Common myeloid progenitor, CD34-positive (primary cell): ENCODE measurements at regions not wholly inside any gene's neighbourhood (a gene's known extent, or its start where the extent isn't known, plus 50 kb on each side); places are given as distances from the start of the nearest gene placed in this dataset.
"Not testable (repeated sequence)": the region's sequence is repeated elsewhere in the genome, so short reads cannot be mapped to it uniquely, and the experiment has no call there.

Experiments
- CTCF ChIA-PET: fragments of 350-600 bp; sonication (Branson Sonifier 250); formaldehyde crosslinking; loops from one replicate; lab custom pipeline; 2021; ENCODE audit warnings: antibody characterized with exemption; lab: Charles Lee
- POLR2A ChIA-PET: fragments of 350-600 bp; sonication (Branson Sonifier 250); formaldehyde crosslinking; loops from one replicate; lab custom pipeline; 2021; ENCODE audit warnings: antibody characterized with exemption; lab: Charles Lee
- DNase-seq, 3 donors: peaks; one replicate each; pipeline versions ENCODE4 v3.0.0 to v3.0.0-alpha.2; 2013
- H3K27ac ChIP-seq, 2 experiments: 1 replicate in 1 of 2; 2 replicates in 1 of 2; pipeline ENCODE4 v1.7.0; 2013; ENCODE audit warnings: inconsistent platforms in 2 of 2, low read length in 2 of 2, mild to moderate bottlenecking in 2 of 2, low read depth in 1 of 2, moderate library complexity in 1 of 2; ENCODE audit not compliant: severe bottlenecking in 2 of 2, insufficient read depth in 1 of 2, poor library complexity in 1 of 2
- H3K27me3 ChIP-seq, 5 experiments: replicated peaks in 2 of 5; 1 replicate in 3 of 5; 2 replicates in 2 of 5; pipeline versions ENCODE4 v1.6.1 to v1.7.0; 2013; ENCODE audit warnings: low read length in 4 of 5, mild to moderate bottlenecking in 2 of 5, moderate library complexity in 2 of 5, inconsistent platforms in 1 of 5; ENCODE audit not compliant: insufficient read depth in 5 of 5, control insufficient read depth in 4 of 5
- H3K36me3 ChIP-seq, 4 experiments: 1 replicate in 2 of 4; 2 replicates in 2 of 4; pipeline versions ENCODE4 v1.6.1 to v1.7.0; 2013; ENCODE audit warnings: low read length in 3 of 4, control low read depth in 1 of 4, mild to moderate bottlenecking in 1 of 4; ENCODE audit not compliant: control insufficient read depth in 4 of 4, insufficient read depth in 4 of 4
- H3K4me1 ChIP-seq, 4 experiments: 1 replicate in 3 of 4; 2 replicates in 1 of 4; pipeline versions ENCODE4 v1.6.1 to v1.7.1; 2013; ENCODE audit warnings: low read length in 3 of 4, mild to moderate bottlenecking in 3 of 4, control low read depth in 1 of 4, inconsistent platforms in 1 of 4, moderate library complexity in 1 of 4; ENCODE audit not compliant: control insufficient read depth in 4 of 4, insufficient read depth in 4 of 4; ENCODE audit errors: control extremely low read depth in 1 of 4
- H3K4me3 ChIP-seq, 7 experiments: 1 replicate in 4 of 7; 2 replicates in 3 of 7; pipeline versions ENCODE4 v1.5.1 to v1.7.0; 2013; ENCODE audit warnings: mild to moderate bottlenecking in 7 of 7, low read length in 6 of 7, moderate library complexity in 6 of 7, inconsistent platforms in 2 of 7, low read depth in 2 of 7, control low read depth in 1 of 7; ENCODE audit not compliant: insufficient read depth in 4 of 7, control insufficient read depth in 1 of 7; ENCODE audit errors: extremely low read depth in 1 of 7
- H3K9me3 ChIP-seq, 5 experiments: 1 replicate in 4 of 5; 2 replicates in 1 of 5; pipeline versions ENCODE4 v1.6.1 to v1.7.1; 2013; ENCODE audit warnings: low read length in 4 of 5, mild to moderate bottlenecking in 2 of 5, inconsistent platforms in 1 of 5, low read depth in 1 of 5, moderate library complexity in 1 of 5; ENCODE audit not compliant: control insufficient read depth in 4 of 5, insufficient read depth in 2 of 5; ENCODE audit errors: control extremely low read depth in 1 of 5
- WGBS: methylation state at CpG from one replicate; pipeline ENCODE4 v1.1.5; 2013; ENCODE audit not compliant: insufficient coverage; 5-methylcytosine and 5-hydroxymethylcytosine counted together

DNA sequence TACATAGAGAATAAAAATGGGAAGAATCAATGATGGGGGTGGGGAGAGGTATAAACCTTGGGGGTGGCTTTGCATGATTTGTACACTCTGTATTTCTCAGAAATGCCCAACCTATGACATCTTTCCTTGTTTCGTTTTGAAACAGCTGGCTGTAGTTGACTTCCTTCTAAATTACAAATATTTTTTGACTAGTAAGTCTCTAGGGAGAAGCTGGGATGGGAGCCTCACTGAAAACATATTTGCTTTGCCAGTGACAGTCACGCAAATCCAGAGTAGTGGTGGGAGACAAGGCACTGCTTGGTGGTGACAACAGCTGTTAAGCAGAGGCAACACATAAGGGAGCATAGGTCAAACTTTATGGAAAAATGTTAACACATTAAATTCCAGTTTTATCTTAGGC is 440.5 kb downstream of the SEMA3D start:
- no peak for DNase-seq
- no peaks in the 10 kb centered on the region for H3K27me3 ChIP-seq
- H3K4me1 ChIP-seq: no peaks in the 10 kb centered on the region
- no peak overlapping the region for H3K27ac ChIP-seq
- H3K4me3 ChIP-seq: no peak overlapping the region
- peaks cover 0 to 3% (median 0%) of the 10 kb centered on the region in 5 experiments for H3K9me3 ChIP-seq
- WGBS: 100% methylated on average over 1 of the region's 2 CpGs
- ChIA-PET CTCF (no interaction called here), POLR2A (no interaction called here)
- no peaks in the 10 kb centered on the region for H3K36me3 ChIP-seq

DNA sequence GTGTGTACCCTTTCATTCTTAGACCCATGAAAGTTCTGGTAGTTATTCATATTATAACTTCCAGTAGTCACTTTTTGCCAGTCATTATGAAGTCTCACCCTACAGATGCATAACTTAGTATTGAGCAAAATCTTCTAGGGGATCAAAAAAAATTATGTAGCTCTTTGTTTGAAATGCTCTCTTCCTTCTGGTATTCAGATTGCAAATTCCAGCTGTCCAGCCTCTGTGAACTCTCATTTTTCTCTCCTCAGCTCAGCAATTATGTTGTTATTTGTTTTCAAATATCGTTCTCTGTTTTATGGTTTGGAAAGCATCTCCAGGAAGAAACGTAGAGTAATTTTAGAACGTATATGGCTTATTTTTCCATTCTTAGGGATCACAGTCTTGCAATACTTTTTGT is 442.5 kb downstream of the SEMA3D start:
- WGBS: no CpG with 5 or more reads among the region's 3 CpGs
- POLR2A ChIA-PET: no interaction called here
- no peak for DNase-seq
- H3K4me3 ChIP-seq: no peak overlapping the region
- no peaks in the 10 kb centered on the region for H3K9me3 ChIP-seq
- H3K27me3 ChIP-seq: no peaks in the 10 kb centered on the region
- CTCF ChIA-PET: no interaction called here
- no peaks in the 10 kb centered on the region for H3K4me1 ChIP-seq
- no peaks in the 10 kb centered on the region for H3K36me3 ChIP-seq
- no peak overlapping the region for H3K27ac ChIP-seq

DNA sequence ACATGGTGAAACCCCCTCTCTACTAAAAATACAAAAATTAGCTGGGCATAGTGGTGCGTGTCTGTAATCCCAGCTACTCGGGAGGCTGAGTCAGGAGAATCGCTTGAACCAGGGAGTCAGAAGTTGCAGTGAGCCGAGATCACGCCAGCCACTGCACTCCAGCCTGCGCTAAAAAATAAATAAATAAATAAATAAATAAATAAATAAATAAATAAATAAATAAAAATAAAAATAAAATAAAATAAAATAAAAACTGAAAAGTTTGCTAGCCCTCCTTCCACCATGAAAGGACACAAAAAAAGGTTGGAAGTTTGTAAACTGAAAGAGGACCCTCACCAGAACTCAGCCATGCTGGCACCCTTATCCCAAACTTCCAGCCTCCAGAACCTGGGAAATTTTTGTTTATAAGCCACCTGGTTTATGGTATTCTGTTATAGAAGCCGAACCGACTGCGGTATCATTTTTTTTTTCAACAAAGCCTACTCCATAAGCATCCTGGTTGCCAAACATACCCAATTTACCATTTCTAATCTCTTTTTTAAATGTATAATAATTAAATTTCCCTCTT is 448.2 kb downstream of the SEMA3D start:
- no peaks in the 10 kb centered on the region for H3K36me3 ChIP-seq
- DNase-seq: no peak
- H3K27ac ChIP-seq: no peak overlapping the region
- H3K27me3 ChIP-seq: no peaks in the 10 kb centered on the region
- 100% methylated on average over 2 of the region's 9 CpGs for WGBS
- H3K4me3 ChIP-seq: no peak overlapping the region
- no peaks in the 10 kb centered on the region for H3K4me1 ChIP-seq
- CTCF ChIA-PET: no interaction called here
- H3K9me3 ChIP-seq: no peaks in the 10 kb centered on the region
- POLR2A ChIA-PET: no interaction called here

DNA sequence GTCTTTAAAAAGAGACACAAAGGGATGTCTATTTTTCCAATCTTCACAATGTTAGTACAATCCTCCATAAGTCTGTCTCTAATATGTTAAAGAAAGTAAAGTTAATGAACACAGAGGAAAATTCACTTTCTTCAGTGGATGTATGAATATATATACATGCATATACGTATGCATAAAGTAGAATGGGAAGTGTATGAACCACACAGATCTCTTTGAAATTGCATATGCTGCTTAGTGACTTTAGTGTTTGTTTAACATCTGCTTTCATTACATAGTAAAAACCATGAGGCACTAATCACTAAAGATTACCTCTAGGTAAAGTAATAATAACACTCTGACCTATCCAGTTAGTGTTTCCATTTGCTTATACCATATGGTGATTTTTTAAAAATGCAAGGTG is 451.2 kb downstream of the SEMA3D start:
- H3K4me3 ChIP-seq: no peak overlapping the region
- DNase-seq: no peak
- H3K36me3 ChIP-seq: no peaks in the 10 kb centered on the region
- POLR2A ChIA-PET: interaction anchor here (0.6 kb wide), 1 partner anchor 69 kb away, joined by 5 read pairs; no protein-coding TSS in a partner anchor
- WGBS: 100% methylated on average over 1 of the region's 1 CpG
- no peak overlapping the region for H3K27ac ChIP-seq
- CTCF ChIA-PET: no interaction called here
- no peaks in the 10 kb centered on the region for H3K27me3 ChIP-seq
- no peaks in the 10 kb centered on the region for H3K4me1 ChIP-seq
- peaks cover 0 to 11% (median 2%) of the 10 kb centered on the region in 5 experiments for H3K9me3 ChIP-seq

DNA sequence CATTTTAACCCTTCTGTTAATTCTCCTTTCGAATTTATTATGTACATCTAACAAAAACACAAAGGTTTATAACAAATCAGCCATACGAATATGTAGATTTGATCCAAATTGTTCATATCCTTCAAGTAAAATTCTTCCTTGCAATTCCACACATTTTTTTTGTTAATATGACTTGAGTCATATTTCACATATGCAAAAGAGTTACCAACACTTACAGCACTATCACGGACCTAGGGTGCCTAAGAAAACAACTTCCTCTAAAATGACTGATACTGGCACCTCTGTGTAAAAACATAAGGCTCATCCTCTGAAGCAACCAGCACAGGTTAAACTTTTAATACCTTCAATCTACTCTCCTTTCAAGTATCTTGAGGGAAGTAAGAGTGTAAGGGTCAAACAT is 451.8 kb downstream of the SEMA3D start:
- H3K27me3 ChIP-seq: no peaks in the 10 kb centered on the region
- no peaks in the 10 kb centered on the region for H3K36me3 ChIP-seq
- 100% methylated on average over 1 of the region's 3 CpGs for WGBS
- POLR2A ChIA-PET: no interaction called here
- no peak overlapping the region for H3K27ac ChIP-seq
- DNase-seq: no peak
- H3K4me3 ChIP-seq: no peak overlapping the region
- CTCF ChIA-PET: no interaction called here
- peaks cover 0 to 11% (median 2%) of the 10 kb centered on the region in 5 experiments for H3K9me3 ChIP-seq
- H3K4me1 ChIP-seq: no peaks in the 10 kb centered on the region

DNA sequence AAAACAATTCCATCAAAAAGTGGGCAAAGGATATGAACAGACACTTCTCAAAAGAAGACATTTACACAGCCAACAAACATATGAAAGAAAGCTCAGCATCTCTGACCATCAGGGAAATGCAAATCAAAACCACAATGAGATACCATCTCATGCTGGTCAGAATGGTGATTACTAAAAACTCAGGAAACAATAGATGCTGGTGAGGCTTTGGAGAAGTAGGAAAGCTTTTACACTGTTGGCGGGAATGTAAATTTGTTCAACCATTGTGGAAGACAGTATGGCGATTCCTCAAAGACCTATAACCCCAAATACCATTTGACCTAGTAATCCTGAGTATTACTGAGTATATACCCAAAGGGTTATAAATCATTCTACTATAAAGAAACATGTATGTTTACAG is 452.9 kb downstream of the SEMA3D start:
- H3K4me3 ChIP-seq, H3K27ac ChIP-seq, CTCF ChIA-PET, H3K4me1 ChIP-seq, H3K27me3 ChIP-seq, DNase-seq, POLR2A ChIA-PET, H3K36me3 ChIP-seq: not testable (repeated sequence)
- H3K9me3 ChIP-seq: peaks cover 0 to 11% (median 2%) of the 10 kb centered on the region in 5 experiments
- WGBS: no CpG with 5 or more reads among the region's 2 CpGs

DNA sequence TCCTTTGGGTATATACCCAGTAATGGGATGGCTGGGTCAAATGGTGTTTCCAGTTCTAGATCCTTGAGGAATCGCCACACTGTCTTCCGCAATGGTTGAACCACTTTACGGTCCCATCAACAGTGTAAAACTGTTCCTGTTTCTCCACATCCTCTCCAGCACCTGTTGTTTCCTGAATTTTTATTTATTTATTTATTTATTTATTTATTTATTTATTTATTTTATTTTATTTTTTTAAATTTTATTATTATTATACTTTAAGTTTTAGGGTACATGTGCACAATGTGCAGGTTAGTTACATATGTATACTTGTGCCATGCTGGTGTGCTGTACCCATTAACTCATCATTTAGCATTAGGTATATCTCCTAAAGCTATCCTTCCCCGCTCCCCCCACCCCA is 456.0 kb downstream of the SEMA3D start:
- no CpG with 5 or more reads among the region's 4 CpGs for WGBS

More for the DNA sequence above, 456.0 kb downstream of the SEMA3D start:
- H3K27me3 ChIP-seq, DNase-seq, POLR2A ChIA-PET, CTCF ChIA-PET, H3K36me3 ChIP-seq, H3K4me1 ChIP-seq, H3K4me3 ChIP-seq, H3K27ac ChIP-seq: not testable (repeated sequence)
- H3K9me3 ChIP-seq: peaks cover 0 to 11% (median 2%) of the 10 kb centered on the region in 5 experiments
